OCI-LY1 (cell line): ENCODE measurements at regions not wholly inside any gene's neighbourhood (a gene's known extent, or its start where the extent isn't known, plus 50 kb on each side); places are given as distances from the start of the nearest gene placed in this dataset.

Experiments used
- H2AFZ ChIP-seq: fragments of 200-600 bp; sonication (generic), shearing (Covaris generic); 2 replicates; pipeline ENCODE4 v1.6.0; 2014; ENCODE audit warnings: antibody characterized with exemption, mild to moderate bottlenecking, low read length
- H3F3A ChIP-seq: fragments of 200-600 bp; sonication (generic), shearing (Covaris generic); 2 replicates; pipeline ENCODE4 v1.6.0; 2014; ENCODE audit warnings: mild to moderate bottlenecking, antibody characterized with exemption, low read length, moderate library complexity; ENCODE audit not compliant: insufficient read depth
- H3K27ac ChIP-seq: fragments of 200-600 bp; sonication (generic); 2 replicates; pipeline ENCODE4 v1.5.1; 2014; ENCODE audit warnings: low read length, mixed run types, mild to moderate bottlenecking, low read depth; ENCODE audit not compliant: poor library complexity, severe bottlenecking
- H3K27me3 ChIP-seq: fragments of 200-600 bp; sonication (generic); 2 replicates; pipeline ENCODE4 v1.6.0; 2014; ENCODE audit warnings: antibody characterized with exemption, mild to moderate bottlenecking, low read length, moderate library complexity; ENCODE audit not compliant: insufficient read depth
- H3K36me3 ChIP-seq: fragments of 200-600 bp; sonication (generic); 2 replicates; pipeline ENCODE4 v1.6.1; 2014; ENCODE audit warnings: mild to moderate bottlenecking, antibody characterized with exemption, low read length, moderate library complexity, mixed read lengths; ENCODE audit not compliant: insufficient read depth
- H3K4me1 ChIP-seq: fragments of 200-600 bp; sonication (generic); 2 replicates; pipeline ENCODE4 v1.5.1; 2014; ENCODE audit warnings: mild to moderate bottlenecking, low read length, moderate library complexity; ENCODE audit not compliant: insufficient read depth, severe bottlenecking
- H3K4me2 ChIP-seq: fragments of 200-600 bp; sonication (generic), shearing (Covaris generic); 2 replicates; pipeline ENCODE4 v1.6.1; 2014; ENCODE audit warnings: low read length
- H3K4me3 ChIP-seq: fragments of 200-600 bp; sonication (generic); 2 replicates; pipeline ENCODE4 v1.5.1; 2014; ENCODE audit warnings: low read length, low read depth, mild to moderate bottlenecking, mixed read lengths; ENCODE audit not compliant: poor library complexity, severe bottlenecking
- H3K79me2 ChIP-seq: fragments of 200-600 bp; shearing (Covaris generic); 2 replicates; pipeline ENCODE4 v1.6.1; 2016; ENCODE audit warnings: mixed run types, low read length, mixed read lengths; ENCODE audit not compliant: insufficient read depth
- H3K9ac ChIP-seq: fragments of 200-600 bp; sonication (generic), shearing (Covaris generic); 2 replicates; pipeline ENCODE4 v1.6.1; 2014; ENCODE audit warnings: mild to moderate bottlenecking, low read length, mixed read lengths
- H3K9me2 ChIP-seq: fragments of 200-600 bp; sonication (generic), shearing (Covaris generic); 2 replicates; pipeline ENCODE4 v1.6.1; 2014; ENCODE audit warnings: low read depth, mild to moderate bottlenecking, low read length, mixed read lengths
- H3K9me3 ChIP-seq: fragments of 200-600 bp; shearing (Covaris generic); 2 replicates; pipeline ENCODE4 v1.6.1; 2014; ENCODE audit warnings: low read length, mixed read lengths
- H4K20me1 ChIP-seq: fragments of 200-600 bp; sonication (generic), shearing (Covaris generic); 2 replicates; pipeline ENCODE4 v1.6.0; 2016; ENCODE audit warnings: mild to moderate bottlenecking, low read length; ENCODE audit not compliant: insufficient read depth
- EZH2 ChIP-seq: fragments of 200-600 bp; sonication (generic), shearing (Covaris generic); IDR thresholded peaks from 2 replicates; pipeline ENCODE4 v1.8.0; 2017; ENCODE audit warnings: borderline replicate concordance, mixed run types, mild to moderate bottlenecking, antibody characterized with exemption, low read length, moderate library complexity, mixed read lengths
- TF ChIP-seq, protein P1 (sequence below): fragments of 200-600 bp; sonication (generic), shearing (Covaris generic); IDR thresholded peaks from 2 replicates; pipeline ENCODE4 v1.5.1; 2017; ENCODE audit warnings: mild to moderate bottlenecking, antibody characterized with exemption, low read length, moderate library complexity, mixed read lengths

DNA sequence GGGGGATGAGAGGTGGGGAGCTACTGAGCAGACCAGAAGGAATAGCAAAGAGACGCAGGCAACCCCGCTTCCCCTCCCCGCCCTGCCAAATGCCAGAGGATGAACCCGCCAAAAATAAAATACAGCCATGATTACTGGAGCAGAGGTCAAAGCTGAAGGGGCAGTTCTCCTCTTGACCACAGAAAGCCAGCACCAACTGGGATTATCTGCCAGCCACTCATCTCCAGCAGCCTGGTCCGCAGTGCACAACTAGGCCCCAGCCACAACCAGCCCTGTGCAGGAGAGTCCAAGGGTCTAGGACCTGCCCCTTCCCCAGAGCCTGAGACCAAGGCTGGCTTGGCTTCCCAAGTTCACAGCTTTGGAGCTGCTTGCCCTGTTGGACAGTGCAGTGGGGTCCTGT lies 67.4 kb upstream of the BCOR start:
- H3K9me3 ChIP-seq = no peaks in the 10 kb centered on the region
- no peaks in the 10 kb centered on the region for H3K9me2 ChIP-seq
- peaks cover 41% of the 10 kb centered on the region for H3K4me1 ChIP-seq
- TF ChIP-seq, protein P1, sequence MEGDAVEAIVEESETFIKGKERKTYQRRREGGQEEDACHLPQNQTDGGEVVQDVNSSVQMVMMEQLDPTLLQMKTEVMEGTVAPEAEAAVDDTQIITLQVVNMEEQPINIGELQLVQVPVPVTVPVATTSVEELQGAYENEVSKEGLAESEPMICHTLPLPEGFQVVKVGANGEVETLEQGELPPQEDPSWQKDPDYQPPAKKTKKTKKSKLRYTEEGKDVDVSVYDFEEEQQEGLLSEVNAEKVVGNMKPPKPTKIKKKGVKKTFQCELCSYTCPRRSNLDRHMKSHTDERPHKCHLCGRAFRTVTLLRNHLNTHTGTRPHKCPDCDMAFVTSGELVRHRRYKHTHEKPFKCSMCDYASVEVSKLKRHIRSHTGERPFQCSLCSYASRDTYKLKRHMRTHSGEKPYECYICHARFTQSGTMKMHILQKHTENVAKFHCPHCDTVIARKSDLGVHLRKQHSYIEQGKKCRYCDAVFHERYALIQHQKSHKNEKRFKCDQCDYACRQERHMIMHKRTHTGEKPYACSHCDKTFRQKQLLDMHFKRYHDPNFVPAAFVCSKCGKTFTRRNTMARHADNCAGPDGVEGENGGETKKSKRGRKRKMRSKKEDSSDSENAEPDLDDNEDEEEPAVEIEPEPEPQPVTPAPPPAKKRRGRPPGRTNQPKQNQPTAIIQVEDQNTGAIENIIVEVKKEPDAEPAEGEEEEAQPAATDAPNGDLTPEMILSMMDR = no peak
- TF ChIP-seq EZH2 = no peak
- no peak overlapping the region for H3K9ac ChIP-seq
- no peak overlapping the region for H3K27ac ChIP-seq
- H4K20me1 ChIP-seq = no peaks in the 10 kb centered on the region
- no peaks in the 10 kb centered on the region for H3K79me2 ChIP-seq
- no peak overlapping the region for H3K4me3 ChIP-seq
- H3K27me3 ChIP-seq = no peaks in the 10 kb centered on the region
- H3K36me3 ChIP-seq = no peaks in the 10 kb centered on the region
- no peaks in the 10 kb centered on the region for H3F3A ChIP-seq
- H3K4me2 ChIP-seq = no peak overlapping the region
- no peak overlapping the region for H2AFZ ChIP-seq

DNA sequence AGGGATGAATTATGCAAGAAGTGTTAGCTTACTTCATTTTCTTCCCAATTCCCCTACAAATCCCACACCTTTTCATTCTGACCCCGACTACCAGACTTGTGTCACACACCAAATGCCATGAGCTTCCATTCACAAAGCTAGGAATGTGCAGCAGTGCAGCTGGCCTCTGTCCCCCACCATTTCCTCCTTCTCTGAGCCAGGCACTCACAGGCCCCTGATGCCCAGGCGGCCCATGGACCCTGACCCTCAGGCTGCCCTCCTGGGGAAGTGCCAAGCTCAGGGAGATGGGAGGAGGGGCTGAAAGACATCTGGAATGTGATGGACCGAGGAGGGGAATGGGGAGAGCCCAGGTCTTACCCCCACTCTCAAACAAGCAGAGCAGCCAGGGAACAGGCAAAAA lies 67.0 kb upstream of the BCOR start:
- H3K9me3 ChIP-seq = no peaks in the 10 kb centered on the region
- H3K4me1 ChIP-seq = peaks cover 36% of the 10 kb centered on the region
- no peaks in the 10 kb centered on the region for H3K27me3 ChIP-seq

DNA sequence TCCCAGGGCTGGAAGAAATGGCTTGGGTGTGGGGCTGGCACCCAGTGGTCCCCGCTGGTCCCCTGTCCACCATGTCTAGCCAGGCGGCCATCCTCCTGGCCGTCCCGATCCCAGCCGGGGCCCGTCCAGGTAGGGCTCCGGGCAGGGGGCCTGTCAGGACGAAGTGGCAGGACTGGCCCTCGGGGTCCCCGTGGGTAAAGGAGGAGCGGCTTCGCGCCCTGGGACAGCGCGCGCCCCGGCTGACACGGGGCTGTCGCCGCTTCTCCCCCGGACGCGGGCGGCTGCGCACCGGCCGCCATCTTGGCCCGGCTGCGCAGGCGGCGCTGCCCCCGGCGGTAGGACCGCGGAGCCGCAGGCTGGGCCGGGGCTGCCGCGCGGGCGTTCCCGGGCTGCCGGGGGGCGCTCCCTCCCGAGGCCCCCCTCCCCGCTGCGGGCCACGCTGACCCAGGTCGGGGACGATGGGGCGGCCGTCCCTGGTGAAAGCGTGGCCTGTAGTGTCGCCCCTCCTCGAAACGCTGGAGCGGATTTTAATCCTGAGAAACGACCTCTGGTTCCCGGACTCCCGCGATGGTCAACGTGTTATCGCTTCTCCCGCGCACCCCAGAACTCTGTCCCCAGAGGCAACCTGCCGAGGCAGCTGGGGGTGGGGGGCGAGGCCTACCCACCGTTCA lies 60.4 kb upstream of the BCOR start:
- no peaks in the 10 kb centered on the region for H3K36me3 ChIP-seq
- peaks cover 11% of the 10 kb centered on the region for H3K4me1 ChIP-seq
- no peaks in the 10 kb centered on the region for H3K9me3 ChIP-seq
- no peaks in the 10 kb centered on the region for H3K9me2 ChIP-seq
- H3K4me2 ChIP-seq = no peak overlapping the region
- H2AFZ ChIP-seq = no peak overlapping the region
- no peaks in the 10 kb centered on the region for H3F3A ChIP-seq
- no peak overlapping the region for H3K4me3 ChIP-seq
- H4K20me1 ChIP-seq = no peaks in the 10 kb centered on the region
- no peak overlapping the region for H3K9ac ChIP-seq
- H3K27me3 ChIP-seq = no peaks in the 10 kb centered on the region
- H3K27ac ChIP-seq = no peak overlapping the region
- no peak for TF ChIP-seq EZH2
- TF ChIP-seq, protein P1 = no peak
- H3K79me2 ChIP-seq = no peaks in the 10 kb centered on the region

More for the DNA sequence above, 67.0 kb upstream of the BCOR start:
- Histone ChIP-seq H3K79me2 (no peaks in the 10 kb centered on the region), H3K36me3 (no peaks in the 10 kb centered on the region), H2AFZ (no peak overlapping the region), H3K4me2 (no peak overlapping the region), H3K27ac (no peak overlapping the region), H3K9me2 (no peaks in the 10 kb centered on the region), H3F3A (no peaks in the 10 kb centered on the region), H3K9ac (no peak overlapping the region), H3K4me3 (no peak overlapping the region), H4K20me1 (no peaks in the 10 kb centered on the region)
- no peak for TF ChIP-seq EZH2
- TF ChIP-seq, protein P1 = no peak
